Stimulated activated effector memory CD8-positive, alpha-beta T cell treated with anti-CD3 and anti-CD28 coated beads, Interleukin-12 subunit alpha, Interleukin-12 subunit beta, amount 100 ng/mL, for 72 hours (primary cell): ENCODE measurements at regions not wholly inside any gene's neighbourhood (a gene's known extent, or its start where the extent isn't known, plus 50 kb on each side); places are given as distances from the start of the nearest gene placed in this dataset.
A peak's percentile ranks its signal among the peaks of the same experiment; 100 is the strongest.

Experiments used
- ATAC-seq: fragments of 150-1000 bp; cut with Tn5 transposase; 2 replicates; pipeline ENCODE4 v1.10.0; 2021
- DNase-seq, 2 donors: peaks; one replicate each; pipeline ENCODE4 v3.0.0; 2021 to 2022; ENCODE audit warnings: low spot score in 2 of 2
- H3K27ac Mint-ChIP-seq: one replicate; pipeline ENCODE4 v1.8.0; 2022; ENCODE audit warnings: mild to moderate bottlenecking, mixed read lengths
- H3K36me3 Mint-ChIP-seq: one replicate; pipeline ENCODE4 v1.8.0; 2022; ENCODE audit warnings: mild to moderate bottlenecking, mixed read lengths
- H3K4me1 Mint-ChIP-seq: one replicate; pipeline ENCODE4 v1.8.0; 2022; ENCODE audit warnings: mixed read lengths
- H3K4me3 Mint-ChIP-seq: one replicate; pipeline ENCODE4 v1.8.0; 2022; ENCODE audit warnings: mild to moderate bottlenecking, mixed read lengths
- H3K9me3 Mint-ChIP-seq: one replicate; pipeline ENCODE4 v1.8.0; 2022; ENCODE audit warnings: mixed read lengths

DNA sequence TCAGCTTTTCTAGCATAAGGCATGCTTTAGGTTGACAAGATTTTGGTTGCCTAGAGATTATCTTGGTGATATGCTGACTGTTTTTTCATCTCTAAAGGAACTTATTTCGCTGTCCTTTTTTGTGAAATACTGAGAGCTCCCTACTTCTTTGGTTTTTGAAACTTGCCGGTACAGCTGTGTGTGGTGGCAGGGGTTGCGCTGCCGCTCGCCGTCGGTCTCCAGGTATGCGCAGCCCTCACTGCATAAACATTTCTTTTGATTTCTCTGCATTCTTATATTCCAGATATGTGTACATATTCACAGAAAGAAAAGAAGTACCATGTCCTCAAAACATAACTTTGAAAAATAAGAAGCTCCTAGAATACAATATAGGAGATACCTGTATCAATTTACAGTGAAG is 106.4 kb upstream of the SYNDIG1 start:
- no peaks in the 10 kb centered on the region for H3K36me3 Mint-ChIP-seq
- H3K4me3 Mint-ChIP-seq, result no peak overlapping the region
- ATAC-seq, result no peak
- no peak overlapping the region for H3K27ac Mint-ChIP-seq
- no peak for DNase-seq
- H3K4me1 Mint-ChIP-seq, result no peaks in the 10 kb centered on the region
- H3K9me3 Mint-ChIP-seq, result no peaks in the 10 kb centered on the region

DNA sequence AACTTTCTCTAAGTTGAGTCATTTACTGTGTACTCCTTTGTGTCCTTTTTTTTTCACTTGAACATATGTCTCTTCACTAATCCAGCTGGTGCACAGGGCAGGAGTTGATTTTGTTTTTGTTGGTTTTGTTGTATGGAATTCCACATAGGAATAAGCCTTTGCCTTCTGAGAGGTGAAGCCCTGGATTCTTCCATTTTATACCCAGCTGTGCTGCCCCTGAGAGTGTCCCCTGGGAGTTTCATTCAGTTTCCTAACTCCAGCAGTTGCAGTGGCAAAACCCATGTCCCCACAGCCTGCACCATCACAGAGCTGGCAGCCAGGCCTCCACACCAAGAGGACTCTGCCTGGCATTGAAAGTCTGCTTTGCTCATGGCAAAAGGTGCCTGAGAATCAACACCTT is 107.3 kb upstream of the SYNDIG1 start:
- no peak for DNase-seq
- ATAC-seq, result no peak
- H3K4me3 Mint-ChIP-seq, result no peak overlapping the region
- H3K4me1 Mint-ChIP-seq, result no peaks in the 10 kb centered on the region
- H3K9me3 Mint-ChIP-seq, result no peaks in the 10 kb centered on the region
- H3K27ac Mint-ChIP-seq, result no peak overlapping the region
- no peaks in the 10 kb centered on the region for H3K36me3 Mint-ChIP-seq

DNA sequence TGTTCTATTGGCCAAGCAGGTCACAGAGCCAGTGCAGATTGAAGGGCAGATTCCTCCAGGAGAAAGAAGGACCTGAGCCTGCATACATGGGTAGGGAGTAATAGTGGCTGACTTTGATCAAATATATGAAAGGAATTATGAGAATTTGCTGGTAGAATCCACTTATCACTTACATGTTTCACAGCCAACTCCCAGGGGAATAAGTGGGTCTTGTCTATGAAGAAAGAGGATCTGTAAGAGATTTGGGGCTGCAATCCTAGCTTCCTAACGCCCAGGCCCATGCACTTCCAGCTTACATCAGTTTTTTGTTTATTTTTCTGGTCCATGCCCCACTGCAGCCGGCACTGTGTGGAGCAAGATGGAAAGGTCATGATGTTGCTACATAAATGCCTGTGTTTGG is 107.9 kb upstream of the SYNDIG1 start:
- Mint-ChIP-seq H3K36me3 (no peaks in the 10 kb centered on the region), H3K4me1 (no peaks in the 10 kb centered on the region), H3K9me3 (no peaks in the 10 kb centered on the region), H3K27ac (no peak overlapping the region), H3K4me3 (no peak overlapping the region)
- ATAC-seq (no peak), DNase-seq (no peak)

DNA sequence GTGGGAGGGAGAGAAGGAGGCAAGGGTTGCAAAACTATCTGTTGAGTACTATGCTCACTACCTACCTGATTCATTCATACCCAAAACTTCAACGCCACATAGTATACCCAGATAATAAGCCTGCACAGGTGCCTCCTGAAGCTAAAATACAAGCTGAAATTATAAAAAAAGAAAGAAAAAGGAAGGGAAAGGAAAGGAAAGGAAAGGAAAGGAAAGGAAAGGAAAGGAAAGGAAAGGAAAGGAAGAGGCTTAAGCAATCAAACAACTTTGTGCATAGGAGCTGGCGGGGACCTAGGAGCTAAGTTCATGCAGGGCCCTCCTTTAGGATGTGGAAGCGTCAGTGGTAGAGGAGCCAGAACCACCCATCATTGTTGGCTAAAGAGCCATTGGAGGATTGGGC is 108.9 kb upstream of the SYNDIG1 start:
- Mint-ChIP-seq H3K4me1 (no peaks in the 10 kb centered on the region), H3K4me3 (no peak overlapping the region), H3K36me3 (no peaks in the 10 kb centered on the region), H3K9me3 (no peaks in the 10 kb centered on the region), H3K27ac (no peak overlapping the region)
- ATAC-seq (no peak), DNase-seq (no peak)

DNA sequence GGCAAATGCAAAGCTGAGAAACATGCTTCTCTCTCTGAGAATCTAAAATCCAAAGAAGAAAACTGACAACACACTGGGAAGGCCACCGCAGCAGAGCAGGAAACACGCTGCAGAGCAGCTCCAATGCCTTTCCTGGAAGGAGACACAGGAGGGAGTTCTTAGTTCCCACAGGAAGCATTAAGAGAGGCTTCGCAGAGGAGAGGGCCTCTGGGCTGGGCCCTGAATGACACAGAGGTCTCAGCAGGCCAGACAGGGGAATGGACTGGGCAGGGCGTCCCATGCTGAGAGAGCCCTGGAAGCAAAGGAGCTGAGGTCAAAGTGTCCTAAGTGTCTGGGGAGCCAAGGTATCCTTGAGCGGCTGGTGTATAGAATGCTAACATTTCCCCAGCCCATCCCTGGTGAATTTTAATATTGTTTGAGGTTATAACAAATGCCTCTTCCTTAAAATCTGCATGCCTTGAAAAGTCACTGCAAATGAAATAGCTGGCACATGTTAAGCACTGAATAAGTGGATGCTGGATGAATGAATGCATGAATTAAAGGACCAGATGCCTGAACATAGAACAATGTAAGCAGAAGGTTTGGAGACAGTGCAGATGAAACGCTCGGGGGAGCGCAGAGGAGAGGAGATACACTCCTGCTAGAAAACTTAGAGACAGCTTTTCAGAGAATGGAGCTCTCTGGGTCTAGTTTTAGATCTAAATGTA is 110.0 kb upstream of the SYNDIG1 start:
- Mint-ChIP-seq H3K27ac (no peak overlapping the region), H3K9me3 (no peaks in the 10 kb centered on the region), H3K36me3 (no peaks in the 10 kb centered on the region), H3K4me3 (no peak overlapping the region), H3K4me1 (no peaks in the 10 kb centered on the region)
- ATAC-seq (no peak), DNase-seq (no peak)

DNA sequence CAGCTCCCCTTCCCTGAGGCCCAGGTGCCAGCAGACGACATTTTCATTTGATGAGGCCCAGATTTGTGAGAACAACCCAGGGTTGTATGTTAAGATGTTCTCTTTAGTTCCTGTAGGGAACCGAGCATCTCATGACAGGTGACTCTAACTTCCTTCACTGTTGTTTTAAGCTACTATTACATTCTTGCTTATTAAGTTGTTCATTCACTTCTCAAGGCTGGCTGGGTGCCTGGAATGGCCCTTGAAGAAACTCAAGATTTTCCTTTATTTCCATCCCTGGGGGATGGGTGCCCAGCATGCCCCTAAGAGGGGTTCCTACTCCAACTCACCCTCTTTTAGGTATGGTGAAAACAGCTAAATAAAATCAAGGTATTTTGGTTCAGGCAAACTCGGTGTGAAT is 111.5 kb upstream of the SYNDIG1 start:
- Mint-ChIP-seq H3K9me3 (no peaks in the 10 kb centered on the region), H3K36me3 (no peaks in the 10 kb centered on the region), H3K4me1 (no peaks in the 10 kb centered on the region), H3K4me3 (no peak overlapping the region), H3K27ac (no peak overlapping the region)
- no peak for DNase-seq
- no peak for ATAC-seq

DNA sequence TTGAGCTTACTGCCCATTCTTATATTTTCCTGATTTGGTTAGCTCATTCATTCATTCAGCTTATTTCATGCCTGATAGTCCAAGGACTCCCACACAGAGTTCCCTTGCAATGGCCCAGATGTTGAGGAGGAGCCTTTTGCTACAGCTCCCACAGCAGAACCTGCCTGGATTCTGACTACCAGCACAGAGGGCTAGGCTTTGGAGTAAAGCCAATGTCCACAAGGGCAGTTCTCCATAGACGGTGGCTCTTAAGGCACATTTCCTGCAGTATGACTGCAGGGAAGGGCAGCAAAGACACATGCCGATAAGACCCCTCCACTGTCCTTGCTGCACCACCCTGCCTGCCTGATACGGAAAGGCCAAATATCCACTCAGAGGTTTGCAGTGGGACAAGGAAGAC is 112.3 kb upstream of the SYNDIG1 start:
- H3K36me3 Mint-ChIP-seq, result no peaks in the 10 kb centered on the region
- ATAC-seq (no peak), DNase-seq (no peak)
- H3K4me1 Mint-ChIP-seq, result no peaks in the 10 kb centered on the region
- no peak overlapping the region for H3K4me3 Mint-ChIP-seq
- no peaks in the 10 kb centered on the region for H3K9me3 Mint-ChIP-seq
- no peak overlapping the region for H3K27ac Mint-ChIP-seq

DNA sequence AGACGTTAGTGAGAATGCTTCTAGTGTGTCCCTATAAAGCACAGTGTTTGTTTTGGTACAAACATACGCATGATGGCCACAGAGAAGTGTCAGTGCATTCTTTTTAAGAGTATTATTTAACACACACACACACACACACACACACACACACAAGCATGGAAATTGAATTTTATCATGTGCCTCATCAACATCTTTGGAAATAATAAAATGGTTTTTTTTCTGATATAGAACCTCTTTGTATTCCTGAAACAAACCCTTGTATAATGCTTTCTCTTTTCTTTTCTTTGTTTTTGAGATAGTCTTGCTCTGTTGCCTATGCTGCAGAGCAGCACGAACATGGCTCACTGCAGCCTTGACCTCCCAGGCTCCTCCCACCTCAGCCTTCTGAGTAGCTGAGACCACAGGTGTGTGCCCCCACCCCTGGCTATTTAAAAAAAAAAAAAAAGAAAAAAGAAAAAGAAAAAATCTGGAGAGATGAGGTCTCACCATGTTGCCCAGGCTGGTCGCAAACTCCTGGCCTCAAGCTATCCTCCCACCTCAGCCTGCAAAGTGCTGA is 116.2 kb upstream of the SYNDIG1 start:
- Mint-ChIP-seq H3K4me1 (no peaks in the 10 kb centered on the region), H3K4me3 (no peak overlapping the region), H3K27ac (no peak overlapping the region), H3K9me3 (no peaks in the 10 kb centered on the region), H3K36me3 (no peaks in the 10 kb centered on the region)
- ATAC-seq (no peak), DNase-seq (no peak)

DNA sequence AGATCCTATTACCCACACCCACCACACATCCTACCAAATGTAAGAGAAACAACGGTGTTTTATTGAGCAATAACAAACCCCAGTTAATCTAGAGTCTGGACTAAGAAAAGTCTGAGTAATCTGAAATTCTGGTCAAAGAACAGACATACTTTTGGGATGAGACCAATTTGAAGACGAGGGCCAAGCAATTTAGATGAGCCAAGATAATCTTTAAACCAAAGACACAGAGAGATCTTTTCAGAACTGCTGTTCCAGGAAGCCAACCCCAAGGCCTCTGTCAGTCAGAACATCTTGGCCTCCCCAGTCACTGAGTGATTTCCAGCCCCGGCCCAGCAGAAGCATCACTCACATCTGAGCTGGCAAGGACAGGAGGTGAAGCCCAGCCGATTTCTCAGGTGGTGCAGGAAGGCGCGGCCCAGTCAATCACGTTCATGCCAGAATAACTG is 118.5 kb upstream of the SYNDIG1 start:
- Mint-ChIP-seq H3K36me3 (no peaks in the 10 kb centered on the region), H3K9me3 (no peaks in the 10 kb centered on the region), H3K4me1 (no peaks in the 10 kb centered on the region), H3K27ac (no peak overlapping the region), H3K4me3 (no peak overlapping the region)
- no peak for ATAC-seq
- no peak for DNase-seq

DNA sequence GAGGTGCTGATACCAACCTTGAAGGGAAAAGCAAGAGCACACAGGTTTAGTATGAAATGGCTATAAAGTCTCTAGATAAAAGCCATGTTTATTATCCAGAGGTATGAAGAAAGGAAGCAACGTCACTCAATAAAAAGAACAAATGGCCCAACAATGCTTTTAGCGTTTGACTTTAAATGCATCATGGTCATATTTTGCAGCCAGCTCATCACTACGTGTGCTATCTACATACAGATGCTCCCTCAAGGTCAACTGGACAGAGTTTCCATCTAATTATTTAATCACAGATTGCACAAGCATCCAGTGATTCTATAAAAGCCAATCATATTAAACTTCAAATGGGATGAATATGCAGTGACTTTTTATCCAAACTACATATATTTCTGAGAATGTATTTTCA is 127.6 kb upstream of the SYNDIG1 start:
- Mint-ChIP-seq H3K4me1 (peaks cover 6% of the 10 kb centered on the region), H3K9me3 (no peaks in the 10 kb centered on the region), H3K27ac (no peak overlapping the region), H3K4me3 (no peak overlapping the region), H3K36me3 (no peaks in the 10 kb centered on the region)
- ATAC-seq (no peak), DNase-seq (no peak)

DNA sequence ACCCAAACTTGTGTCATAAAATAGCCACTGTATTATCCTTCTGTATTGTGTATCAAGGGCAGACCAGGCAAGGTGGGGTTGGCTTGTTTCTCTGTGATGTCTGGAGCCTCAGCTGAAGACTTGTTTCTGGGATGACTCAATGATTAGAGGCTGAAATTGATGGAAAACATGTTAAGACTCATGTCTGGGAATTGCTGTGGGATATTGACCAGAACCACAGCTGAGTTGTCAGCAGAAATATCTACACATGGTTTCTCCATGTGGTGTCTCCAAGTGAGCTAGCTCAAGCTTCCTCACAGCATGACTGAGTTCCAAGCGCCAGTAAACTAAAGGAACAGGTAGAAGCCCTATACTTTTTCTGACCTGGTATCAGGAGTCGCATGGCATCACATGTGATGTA is 128.5 kb upstream of the SYNDIG1 start:
- ATAC-seq, result no peak
- no peak overlapping the region for H3K4me3 Mint-ChIP-seq
- H3K27ac Mint-ChIP-seq, result no peak overlapping the region
- H3K4me1 Mint-ChIP-seq, result peaks cover 6% of the 10 kb centered on the region
- no peaks in the 10 kb centered on the region for H3K36me3 Mint-ChIP-seq
- DNase-seq, result no peak
- no peaks in the 10 kb centered on the region for H3K9me3 Mint-ChIP-seq

DNA sequence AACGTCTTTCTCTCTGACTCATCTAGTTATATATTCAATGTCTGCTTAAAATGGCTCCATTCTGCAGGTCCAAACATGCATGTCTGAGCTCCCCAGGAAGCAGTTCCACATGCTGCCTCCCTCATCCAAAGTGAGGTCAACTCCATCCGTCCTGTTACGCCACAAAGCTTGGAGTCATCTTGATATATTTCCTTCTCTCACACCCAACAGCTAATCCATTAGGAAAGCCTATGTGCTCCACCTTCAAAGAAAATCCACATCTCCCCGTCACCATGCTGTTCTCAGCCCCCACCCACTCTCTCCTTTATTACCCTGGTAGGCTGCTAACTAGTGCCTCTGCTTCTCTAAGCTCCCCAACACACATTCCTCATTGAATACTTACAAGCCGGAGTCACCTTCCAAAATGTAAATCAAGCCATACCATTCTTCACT is 130.2 kb upstream of the SYNDIG1 start:
- H3K9me3 Mint-ChIP-seq, result no peaks in the 10 kb centered on the region
- DNase-seq, result no peak
- no peak overlapping the region for H3K27ac Mint-ChIP-seq
- H3K4me1 Mint-ChIP-seq, result peaks cover 6% of the 10 kb centered on the region
- H3K36me3 Mint-ChIP-seq, result no peaks in the 10 kb centered on the region
- H3K4me3 Mint-ChIP-seq, result no peak overlapping the region
- no peak for ATAC-seq

DNA sequence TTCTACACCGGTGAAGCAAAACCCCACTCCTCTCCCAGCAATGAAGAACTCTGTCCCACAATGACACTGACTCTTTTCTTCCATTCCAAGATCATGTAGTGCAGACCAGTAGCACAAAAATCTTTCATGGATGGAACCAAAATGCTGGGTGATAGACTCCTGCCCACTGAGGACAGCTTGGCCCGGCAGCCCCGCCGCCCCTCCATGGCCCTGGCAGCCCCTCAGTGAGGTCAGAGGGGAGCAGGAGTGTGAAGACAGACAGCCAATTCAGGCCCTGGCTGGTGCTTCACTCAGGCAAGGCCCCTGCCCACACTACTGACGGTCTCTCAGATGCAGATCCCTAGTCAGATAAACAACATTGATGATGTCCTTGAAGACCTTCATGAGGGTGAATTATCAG is 131.9 kb upstream of the SYNDIG1 start:
- ATAC-seq (no peak), DNase-seq (no peak)
- peaks cover 6% of the 10 kb centered on the region for H3K4me1 Mint-ChIP-seq
- H3K27ac Mint-ChIP-seq, result no peak overlapping the region
- no peaks in the 10 kb centered on the region for H3K9me3 Mint-ChIP-seq
- no peaks in the 10 kb centered on the region for H3K36me3 Mint-ChIP-seq
- no peak overlapping the region for H3K4me3 Mint-ChIP-seq

DNA sequence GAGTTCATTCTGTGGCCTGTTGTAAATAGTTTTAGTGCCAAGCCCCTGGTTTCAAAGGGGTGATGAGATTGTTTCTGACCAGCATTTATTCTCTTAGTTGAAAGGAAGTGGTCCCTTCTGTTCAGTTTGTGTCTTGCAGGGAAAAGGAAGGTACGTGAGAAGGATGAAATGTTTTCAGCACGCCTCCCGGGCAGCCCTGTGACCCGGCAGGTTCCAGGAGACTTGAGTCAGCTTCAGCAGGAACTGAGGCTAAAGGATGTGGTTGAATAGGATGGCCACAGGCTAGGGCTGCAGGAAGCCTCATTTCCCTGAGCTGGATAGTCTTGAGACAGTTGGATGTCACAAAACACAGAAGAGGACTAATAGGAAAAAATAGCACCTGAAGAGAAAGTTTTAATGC is 132.4 kb upstream of the SYNDIG1 start:
- DNase-seq, result no peak
- peak; percentile 59 for ATAC-seq
- H3K27ac Mint-ChIP-seq, result no peak overlapping the region
- peaks cover 6% of the 10 kb centered on the region for H3K4me1 Mint-ChIP-seq
- no peaks in the 10 kb centered on the region for H3K9me3 Mint-ChIP-seq
- no peak overlapping the region for H3K4me3 Mint-ChIP-seq
- H3K36me3 Mint-ChIP-seq, result no peaks in the 10 kb centered on the region

DNA sequence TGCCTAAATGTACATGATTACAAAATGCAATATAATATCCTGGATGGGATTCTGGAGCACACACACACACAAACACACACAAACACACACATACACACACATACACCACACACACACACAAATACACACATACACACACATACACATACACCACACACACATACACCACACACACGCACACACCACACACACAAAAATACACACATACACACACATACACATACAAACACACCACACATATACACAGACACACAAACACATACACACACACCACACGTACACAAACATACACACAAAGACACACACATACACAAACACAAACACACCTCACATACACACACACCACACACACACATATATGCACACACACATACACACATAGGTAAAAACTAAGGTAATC is 134.6 kb upstream of the SYNDIG1 start:
- H3K36me3 Mint-ChIP-seq, result no peaks in the 10 kb centered on the region
- ATAC-seq (no peak), DNase-seq (no peak)
- no peaks in the 10 kb centered on the region for H3K9me3 Mint-ChIP-seq
- no peak overlapping the region for H3K4me3 Mint-ChIP-seq
- peaks cover 6% of the 10 kb centered on the region for H3K4me1 Mint-ChIP-seq
- no peak overlapping the region for H3K27ac Mint-ChIP-seq

DNA sequence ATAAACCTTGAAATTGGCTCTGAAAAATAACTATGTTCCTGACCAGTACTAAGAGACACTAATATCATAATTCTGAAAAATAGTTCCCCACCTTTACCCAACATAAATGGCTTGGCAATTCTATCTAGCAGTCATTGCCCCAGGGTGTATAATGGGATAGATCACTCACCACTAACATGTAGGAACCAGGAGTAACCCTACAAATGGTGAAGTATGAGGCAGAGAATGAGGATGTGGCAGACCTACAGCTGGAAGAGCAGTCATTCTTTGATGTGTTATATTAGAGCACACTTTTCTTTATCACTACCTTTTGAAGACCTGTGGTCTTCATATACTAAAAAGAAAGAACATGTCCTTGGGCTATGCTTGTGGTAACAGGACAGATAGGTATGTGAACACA is 136.5 kb upstream of the SYNDIG1 start:
- H3K4me3 Mint-ChIP-seq, result no peak overlapping the region
- no peak overlapping the region for H3K27ac Mint-ChIP-seq
- ATAC-seq (no peak), DNase-seq (no peak)
- no peaks in the 10 kb centered on the region for H3K36me3 Mint-ChIP-seq
- no peaks in the 10 kb centered on the region for H3K9me3 Mint-ChIP-seq
- peaks cover 6% of the 10 kb centered on the region for H3K4me1 Mint-ChIP-seq

DNA sequence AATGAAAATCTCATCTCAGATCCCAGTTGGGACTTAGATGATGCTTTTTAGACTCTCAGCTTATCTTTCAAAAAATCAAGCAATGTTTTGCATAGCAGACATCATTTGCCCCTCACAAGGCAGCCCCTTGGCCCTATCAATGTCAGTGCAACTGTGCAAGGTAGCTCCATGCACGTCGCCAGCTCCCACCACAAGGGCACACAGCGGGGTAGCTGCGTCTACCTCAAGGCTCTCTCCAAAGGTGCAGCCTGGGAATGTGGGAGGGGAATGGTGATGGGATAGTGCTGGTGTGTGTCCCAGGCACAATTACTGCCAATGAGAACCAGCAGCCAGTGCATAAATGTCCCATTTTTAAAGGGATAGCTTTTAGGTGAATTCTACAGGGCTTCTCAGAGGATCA is 137.5 kb upstream of the SYNDIG1 start:
- H3K36me3 Mint-ChIP-seq, result no peaks in the 10 kb centered on the region
- H3K4me1 Mint-ChIP-seq, result peaks cover 1% of the 10 kb centered on the region

More for the DNA sequence above, 137.5 kb upstream of the SYNDIG1 start:
- DNase-seq, result no peak
- ATAC-seq, result no peak
- no peaks in the 10 kb centered on the region for H3K9me3 Mint-ChIP-seq
- no peak overlapping the region for H3K27ac Mint-ChIP-seq
- no peak overlapping the region for H3K4me3 Mint-ChIP-seq
